Astrocyte of the cerebellum (primary cell): ENCODE measurements at regions not wholly inside any gene's neighbourhood (a gene's known extent, or its start where the extent isn't known, plus 50 kb on each side); places are given as distances from the start of the nearest gene placed in this dataset.
"Not testable (repeated sequence)": the region's sequence is repeated elsewhere in the genome, so short reads cannot be mapped to it uniquely, and the experiment has no call there.

ENCODE experiments used
- DNase-seq: peaks from one replicate; pipeline ENCODE4 v3.0.0-alpha.2; 2011; ENCODE audit warnings: low read depth
- H3K4me3 ChIP-seq: 2 replicates; pipeline ENCODE4 v1.5.1; 2011; ENCODE audit warnings: mild to moderate bottlenecking, low read depth, low read length, moderate library complexity
- in situ Hi-C: cut with HindIII; loops from 2 replicates; pipeline ENCODE4 v1.10.0; 2017; ENCODE audit warnings: low sequenced_read_pairs
- TF ChIP-seq, protein P1 (sequence below): IDR thresholded peaks from 2 replicates; pipeline ENCODE4 v1.5.1; 2012; ENCODE audit warnings: low read length, low read depth, moderate library complexity, mild to moderate bottlenecking; ENCODE audit errors: missing control alignments

DNA sequence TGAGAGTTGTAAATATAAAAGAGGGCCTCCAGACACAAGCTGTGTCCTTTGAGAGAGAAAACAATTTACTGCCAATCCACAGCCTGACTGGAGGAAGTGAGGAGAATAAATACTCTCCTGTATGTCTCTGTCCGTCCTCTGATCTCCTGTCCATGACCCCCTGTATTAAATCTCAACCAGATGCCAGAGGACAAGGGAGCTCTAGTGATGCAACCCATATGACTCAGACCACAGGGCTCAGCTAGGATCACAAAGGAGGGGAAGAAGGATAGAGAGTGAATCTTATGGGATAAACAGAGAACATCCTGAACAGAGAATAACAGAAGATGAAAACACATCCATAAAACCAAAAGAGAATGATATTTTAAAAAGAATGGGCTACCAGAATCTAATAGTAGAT, 482.6 kb downstream of the PLOD2 start:
- DNase-seq, result no peak
- in situ Hi-C loops, result no loop called here
- H3K4me3 ChIP-seq, result no peak overlapping the region
- TF ChIP-seq, protein P1, sequence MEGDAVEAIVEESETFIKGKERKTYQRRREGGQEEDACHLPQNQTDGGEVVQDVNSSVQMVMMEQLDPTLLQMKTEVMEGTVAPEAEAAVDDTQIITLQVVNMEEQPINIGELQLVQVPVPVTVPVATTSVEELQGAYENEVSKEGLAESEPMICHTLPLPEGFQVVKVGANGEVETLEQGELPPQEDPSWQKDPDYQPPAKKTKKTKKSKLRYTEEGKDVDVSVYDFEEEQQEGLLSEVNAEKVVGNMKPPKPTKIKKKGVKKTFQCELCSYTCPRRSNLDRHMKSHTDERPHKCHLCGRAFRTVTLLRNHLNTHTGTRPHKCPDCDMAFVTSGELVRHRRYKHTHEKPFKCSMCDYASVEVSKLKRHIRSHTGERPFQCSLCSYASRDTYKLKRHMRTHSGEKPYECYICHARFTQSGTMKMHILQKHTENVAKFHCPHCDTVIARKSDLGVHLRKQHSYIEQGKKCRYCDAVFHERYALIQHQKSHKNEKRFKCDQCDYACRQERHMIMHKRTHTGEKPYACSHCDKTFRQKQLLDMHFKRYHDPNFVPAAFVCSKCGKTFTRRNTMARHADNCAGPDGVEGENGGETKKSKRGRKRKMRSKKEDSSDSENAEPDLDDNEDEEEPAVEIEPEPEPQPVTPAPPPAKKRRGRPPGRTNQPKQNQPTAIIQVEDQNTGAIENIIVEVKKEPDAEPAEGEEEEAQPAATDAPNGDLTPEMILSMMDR, result no peak

DNA sequence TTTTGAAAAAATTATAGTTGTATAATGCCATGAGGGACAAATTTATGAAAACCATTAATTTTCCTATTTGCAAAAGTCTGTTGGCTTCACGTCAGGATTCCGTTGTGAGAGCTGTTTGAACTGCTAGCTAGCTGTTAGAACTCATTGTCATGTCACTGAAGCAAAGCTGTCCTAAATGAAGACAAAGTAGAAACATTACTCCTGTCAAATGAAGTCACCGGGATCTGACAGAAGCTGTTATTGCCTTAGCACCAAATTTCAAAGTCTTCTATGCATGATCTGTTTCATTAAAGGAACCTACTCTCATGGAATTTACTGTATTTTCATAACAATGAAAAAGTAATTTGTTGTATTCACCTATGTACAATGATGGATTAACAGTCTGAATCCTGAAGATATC, 479.8 kb downstream of the PLOD2 start:
- no peak overlapping the region for H3K4me3 ChIP-seq
- DNase-seq, result no peak
- in situ Hi-C loops, result no loop called here
- TF ChIP-seq, protein P1, result no peak

DNA sequence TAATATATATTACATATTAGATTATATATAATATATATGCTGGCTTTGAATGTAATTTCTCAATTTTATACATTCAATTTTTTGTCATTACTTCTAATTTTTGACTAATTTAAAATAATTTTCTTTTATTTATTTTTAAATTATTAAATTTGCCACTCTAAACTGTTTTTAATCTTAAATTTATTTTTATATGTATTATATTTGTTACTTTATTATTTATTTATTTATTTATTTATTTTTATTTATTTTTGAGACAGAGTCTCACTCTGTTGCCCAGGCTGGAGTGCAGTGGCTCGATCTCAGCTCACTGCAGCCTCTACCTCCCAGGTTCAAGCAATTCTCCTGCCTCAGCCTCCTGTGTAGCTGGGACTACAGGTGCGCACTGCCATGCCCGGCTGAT, 473.0 kb downstream of the PLOD2 start:
- DNase-seq, in situ Hi-C loops: not testable (repeated sequence)

DNA sequence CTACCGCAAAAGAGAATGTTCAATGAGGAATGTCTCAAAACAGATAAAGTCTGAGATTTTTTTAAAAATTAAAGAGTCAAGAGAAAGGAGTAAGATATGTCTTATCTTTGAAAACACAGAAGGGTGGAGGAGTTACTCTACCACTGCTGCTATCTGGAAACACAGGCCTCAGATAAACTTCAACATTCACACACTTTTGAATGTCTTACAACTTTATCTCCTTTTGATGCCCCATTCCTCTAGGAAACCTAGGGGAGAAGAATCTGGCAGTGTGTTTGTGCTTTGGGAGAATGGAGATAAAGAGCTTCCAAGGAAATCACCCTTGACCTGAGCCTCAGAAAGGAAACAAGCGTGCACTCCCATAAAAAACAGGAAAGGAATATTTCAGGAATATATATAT, 468.2 kb downstream of the PLOD2 start:
- no peak overlapping the region for H3K4me3 ChIP-seq
- DNase-seq, result no peak
- TF ChIP-seq, protein P1, result no peak
- in situ Hi-C loops, result no loop called here

More for the DNA sequence above, 473.0 kb downstream of the PLOD2 start:
- not testable (repeated sequence) for H3K4me3 ChIP-seq

DNA sequence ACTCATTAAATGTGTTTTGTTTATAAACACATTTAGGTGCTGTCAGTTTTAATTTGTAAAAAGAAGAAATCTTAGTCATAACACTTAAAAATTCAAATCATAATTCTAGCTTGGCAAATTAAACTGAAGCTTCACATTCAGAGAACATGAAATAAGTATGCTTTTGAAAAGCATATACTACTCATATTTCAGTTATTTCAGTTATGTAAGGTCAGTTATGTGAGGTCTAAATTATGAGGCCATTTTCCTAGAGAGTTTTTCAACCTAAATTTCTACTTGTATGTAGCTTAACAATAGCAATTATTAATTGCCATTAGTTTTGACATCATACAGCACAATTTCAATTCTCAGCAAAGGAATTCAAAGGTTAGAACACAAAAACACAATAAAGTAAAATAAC, 465.0 kb downstream of the PLOD2 start:
- no peak for DNase-seq

DNA sequence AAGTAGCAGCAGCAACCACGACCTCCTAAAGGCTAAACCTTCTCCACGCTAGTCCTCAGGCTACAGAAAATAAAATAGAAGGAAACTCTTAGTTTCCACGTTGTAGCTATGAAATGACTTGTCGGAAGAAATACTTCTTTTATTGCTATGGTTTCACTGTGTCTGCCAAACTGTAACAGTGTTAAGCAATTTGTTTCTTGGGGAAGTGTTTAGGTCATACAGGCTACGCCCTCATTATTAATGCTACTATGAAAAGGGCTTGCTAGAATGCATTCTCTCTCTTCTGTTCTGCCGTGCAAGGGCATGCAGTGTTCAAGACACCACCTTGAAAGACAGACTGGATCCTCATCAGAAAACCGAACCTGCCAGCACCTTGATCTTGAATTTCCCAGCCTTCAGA, 462.7 kb downstream of the PLOD2 start:
- H3K4me3 ChIP-seq, result no peak overlapping the region
- no peak for DNase-seq
- TF ChIP-seq, protein P1, result no peak
- in situ Hi-C loops, result no loop called here

More for the DNA sequence above, 465.0 kb downstream of the PLOD2 start:
- no peak overlapping the region for H3K4me3 ChIP-seq
- in situ Hi-C loops, result no loop called here
- TF ChIP-seq, protein P1, result no peak

DNA sequence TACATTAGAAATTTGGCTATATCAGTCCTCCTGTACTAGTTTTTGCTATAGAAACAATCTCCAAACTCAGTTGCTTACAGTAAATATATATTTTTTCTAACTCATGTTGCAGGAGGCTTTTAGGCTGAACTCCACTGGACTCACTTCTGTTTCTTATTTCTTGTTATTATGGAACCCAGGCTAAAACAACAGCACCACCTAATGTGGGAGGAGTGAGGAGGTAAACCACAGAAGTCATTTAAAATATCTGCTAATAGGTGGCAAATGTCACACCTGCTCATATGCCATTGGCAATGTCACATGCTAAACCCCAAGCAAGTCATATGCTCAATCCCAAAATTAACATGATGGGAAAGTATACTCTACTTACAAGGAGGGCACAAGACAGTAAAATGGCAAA, 462.2 kb downstream of the PLOD2 start:
- in situ Hi-C loops, result no loop called here
- DNase-seq, result no peak
- H3K4me3 ChIP-seq, result no peak overlapping the region
- TF ChIP-seq, protein P1, result no peak
